Right ventricle myocardium superior (tissue), 1 donor: ENCODE measurements at regions not wholly inside any gene's neighbourhood (a gene's known extent, or its start where the extent isn't known, plus 50 kb on each side); places are given as distances from the start of the nearest gene placed in this dataset.
"Not testable (repeated sequence)": the region's sequence is repeated elsewhere in the genome, so short reads cannot be mapped to it uniquely, and the experiment has no call there.

Experiments
- ATAC-seq: fragments of 200-7000 bp; cut with Tn5 transposase; one replicate; pipeline ENCODE4 v1.9.1; 2020; ENCODE audit warnings: mild to moderate bottlenecking; ENCODE audit not compliant: poor library complexity
- DNase-seq: peaks from one replicate; pipeline ENCODE4 v3.0.0-alpha.2; 2020
- intact Hi-C: fragments of 100-400 bp; cut with DNase I; formaldehyde crosslinking; loops from one replicate; pipeline ENCODE4 v1.11.2; 2022
- donor health status: DM: no; HTN: yes; CAD: no; lungs with severe emphysema.

GRCh38 chr1:199058281-199058680 is 419.4 kb downstream of the PTPRC start:
- intact Hi-C loops, result no loop called here
- ATAC-seq (no peak), DNase-seq (no peak)

DNA sequence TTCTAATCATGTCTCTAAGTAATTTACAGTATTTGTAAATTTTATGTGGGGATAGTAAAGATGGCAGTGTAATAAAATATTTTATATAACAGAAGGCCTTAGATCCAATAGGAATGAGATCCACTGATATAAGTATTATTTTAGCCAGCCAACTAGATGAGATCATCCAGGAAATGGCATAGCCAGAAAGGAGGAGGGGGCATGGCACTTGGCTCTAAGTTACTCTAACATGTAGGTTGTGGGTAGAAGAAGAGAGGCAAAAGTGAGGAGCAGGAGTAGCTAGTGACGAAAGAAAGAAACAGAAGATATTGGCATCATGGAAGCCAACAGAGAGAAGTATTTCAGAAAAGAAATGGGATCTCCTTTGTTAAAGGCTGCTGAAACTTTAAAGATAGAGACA is 426.1 kb downstream of the PTPRC start:
- DNase-seq (no peak), ATAC-seq (no peak)
- intact Hi-C loops, result no loop called here

- no peak for ATAC-seq
- intact Hi-C loops, result no loop called here
- DNase-seq, result no peak
Measured at GRCh38 chr1:199067483-199067882, 428.6 kb downstream of the PTPRC start.

DNA sequence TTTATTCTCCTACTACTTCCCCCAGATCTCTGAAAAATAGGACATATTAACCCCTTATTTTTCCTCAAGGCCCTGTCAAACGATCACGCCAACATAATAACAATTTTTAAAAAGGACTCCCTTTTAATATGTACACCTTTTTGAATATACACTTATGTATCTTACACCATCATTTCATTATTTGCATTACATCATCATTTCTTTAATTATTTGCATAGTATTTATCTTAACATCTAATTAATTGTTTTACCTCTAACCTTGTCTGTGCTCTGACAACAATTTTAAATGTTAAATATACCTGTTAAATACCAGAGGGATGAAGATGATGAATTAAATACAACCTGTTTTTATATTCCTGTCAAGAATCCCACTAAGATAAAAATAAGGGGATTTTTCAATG is 432.2 kb downstream of the PTPRC start:
- no peak for ATAC-seq
- no peak for DNase-seq
- intact Hi-C loops, result no loop called here

DNA sequence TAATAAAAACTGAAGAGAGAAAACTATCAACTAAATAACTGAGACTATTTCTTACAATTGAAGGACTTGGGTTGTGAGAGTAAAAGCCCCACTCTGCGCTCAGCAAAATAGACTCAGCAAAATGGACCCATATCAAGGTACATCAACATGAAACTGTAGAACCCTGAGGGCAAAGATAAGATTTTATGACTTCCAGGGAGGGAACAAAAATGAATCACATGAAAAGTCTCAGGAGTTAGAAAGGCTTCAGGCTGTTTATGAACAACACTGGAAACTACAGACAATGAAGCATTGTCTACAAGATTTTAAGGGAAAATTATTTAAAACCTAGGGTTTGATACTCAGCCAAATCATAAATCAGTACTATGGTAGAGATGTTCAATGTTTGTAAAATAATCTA is 434.3 kb downstream of the PTPRC start:
- no peak for ATAC-seq

GRCh38 chr1:199075792-199076191 is 437.0 kb downstream of the PTPRC start:
- no peak for DNase-seq
- intact Hi-C loops, result no loop called here
- no peak for ATAC-seq

More for the DNA sequence above, 434.3 kb downstream of the PTPRC start:
- intact Hi-C loops, result no loop called here
- DNase-seq, result no peak

GRCh38 chr1:199079994-199080393 is 441.2 kb downstream of the PTPRC start:
- DNase-seq (no peak), ATAC-seq (no peak)
- intact Hi-C loops, result no loop called here

- DNase-seq (no peak), ATAC-seq (no peak)
- intact Hi-C loops, result no loop called here
Measured at GRCh38 chr1:199081739-199082138, 442.9 kb downstream of the PTPRC start.

DNA sequence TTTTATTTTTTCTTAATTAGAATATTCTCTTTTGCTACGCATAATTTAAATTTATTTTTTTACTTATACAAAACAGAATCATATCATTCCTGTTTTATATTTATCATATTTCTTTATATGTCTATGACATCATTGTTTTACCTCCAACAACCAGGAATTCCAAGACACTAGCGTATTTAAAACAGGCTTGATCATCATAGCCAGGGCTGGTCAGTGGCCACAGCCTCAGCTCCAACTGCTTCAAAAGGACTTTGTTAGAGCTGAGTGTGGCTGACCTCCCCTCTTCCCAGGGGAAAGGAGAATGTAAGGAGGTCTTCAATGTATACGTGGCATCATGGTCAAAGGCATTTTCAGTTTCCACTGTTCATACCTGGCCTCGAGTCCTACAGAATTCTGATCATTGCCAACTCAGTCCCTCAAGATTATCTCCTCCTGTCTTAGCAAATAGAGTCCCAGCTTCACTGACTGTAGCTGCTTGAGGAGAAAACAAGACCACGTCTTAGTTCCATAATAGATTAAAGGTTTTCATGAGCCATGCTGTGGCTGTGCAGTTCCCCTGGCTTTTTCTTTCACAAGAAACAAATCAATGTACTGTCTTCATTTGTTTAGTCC is 444.0 kb downstream of the PTPRC start:
- ATAC-seq (no peak), DNase-seq (no peak)

DNA sequence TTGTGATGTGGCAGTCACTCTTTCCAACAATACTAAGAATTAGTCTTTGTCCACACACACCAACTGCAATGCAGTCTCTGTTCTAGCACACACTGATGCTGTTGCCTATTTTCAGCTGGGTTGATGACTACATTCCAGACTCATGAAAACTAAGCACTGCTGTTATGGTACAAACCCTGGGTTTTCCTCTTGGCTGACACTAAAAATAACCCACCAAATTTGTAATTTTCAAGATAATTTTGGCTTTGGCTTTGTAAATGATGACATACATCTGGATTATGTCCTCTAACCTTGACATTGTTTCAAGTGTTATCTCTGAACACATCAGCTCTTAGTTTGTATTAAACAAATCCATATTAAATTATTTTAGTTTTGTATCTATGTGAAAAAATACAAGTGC is 444.8 kb downstream of the PTPRC start:
- DNase-seq (no peak), ATAC-seq (no peak)
- intact Hi-C loops, result no loop called here

More for the DNA sequence above, 444.0 kb downstream of the PTPRC start:
- intact Hi-C loops, result no loop called here

DNA sequence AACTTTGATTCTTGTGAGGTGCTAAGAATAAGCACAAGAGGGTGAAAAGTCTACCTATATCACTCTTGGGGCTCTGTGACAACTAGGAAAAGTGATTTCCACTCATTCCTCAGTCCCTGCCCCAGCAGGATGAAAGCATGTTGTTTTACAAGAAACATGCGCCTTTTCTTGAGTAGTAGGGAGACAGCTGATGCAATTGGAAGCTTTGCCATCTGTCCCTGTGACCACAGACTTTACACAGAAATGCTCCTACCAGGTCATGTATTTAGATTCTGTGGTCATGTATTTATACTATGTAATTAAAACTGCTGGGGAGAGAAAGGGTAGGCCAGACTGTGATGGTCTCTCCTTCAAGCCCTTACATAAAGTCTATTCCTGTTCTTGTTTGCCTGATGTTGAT is 445.5 kb downstream of the PTPRC start:
- intact Hi-C loops, result no loop called here
- ATAC-seq, result no peak
- no peak for DNase-seq

GRCh38 chr1:199085903-199086302 is 447.1 kb downstream of the PTPRC start:
- DNase-seq, result no peak
- intact Hi-C loops, result no loop called here
- no peak for ATAC-seq

- DNase-seq (no peak), ATAC-seq (no peak)
- intact Hi-C loops, result no loop called here
Measured at GRCh38 chr1:199087144-199087543, 448.3 kb downstream of the PTPRC start.

DNA sequence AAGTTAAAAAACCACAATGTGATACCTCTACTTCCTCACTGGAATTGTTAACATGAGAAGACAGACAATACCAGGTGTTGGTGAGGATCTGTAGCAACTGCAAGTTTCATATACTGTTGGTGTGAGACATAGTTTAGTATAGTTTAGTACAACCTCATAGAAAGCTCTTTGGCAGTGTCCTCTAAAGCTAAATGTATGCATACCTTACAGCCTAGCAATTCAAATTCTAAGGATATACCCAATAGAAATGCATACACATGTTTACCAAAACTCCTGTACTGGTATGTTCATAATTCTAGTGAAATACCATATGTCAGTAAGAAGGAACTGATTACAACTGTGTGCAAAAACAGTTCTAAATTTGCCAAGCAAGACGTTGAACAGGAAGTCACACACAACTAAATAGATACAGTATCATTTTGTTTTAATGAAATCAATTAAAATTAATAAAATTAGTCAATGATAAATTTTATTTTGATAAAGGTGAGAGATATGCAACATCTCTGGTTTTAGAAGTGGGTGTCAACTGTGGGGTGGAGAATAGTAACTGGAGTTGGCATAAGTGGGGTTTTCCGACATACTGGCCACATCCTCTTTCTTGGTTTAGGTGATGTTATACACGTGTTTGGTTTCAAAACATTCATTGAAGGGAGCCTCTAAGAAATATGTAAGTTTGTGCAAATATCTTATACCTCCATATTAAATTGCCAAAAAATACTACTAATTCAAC is 450.7 kb downstream of the PTPRC start:
- DNase-seq (no peak), ATAC-seq (no peak)
- intact Hi-C loops, result no loop called here

GRCh38 chr1:199095628-199096027 is 456.8 kb downstream of the PTPRC start:
- ATAC-seq, DNase-seq, intact Hi-C loops: not testable (repeated sequence)

DNA sequence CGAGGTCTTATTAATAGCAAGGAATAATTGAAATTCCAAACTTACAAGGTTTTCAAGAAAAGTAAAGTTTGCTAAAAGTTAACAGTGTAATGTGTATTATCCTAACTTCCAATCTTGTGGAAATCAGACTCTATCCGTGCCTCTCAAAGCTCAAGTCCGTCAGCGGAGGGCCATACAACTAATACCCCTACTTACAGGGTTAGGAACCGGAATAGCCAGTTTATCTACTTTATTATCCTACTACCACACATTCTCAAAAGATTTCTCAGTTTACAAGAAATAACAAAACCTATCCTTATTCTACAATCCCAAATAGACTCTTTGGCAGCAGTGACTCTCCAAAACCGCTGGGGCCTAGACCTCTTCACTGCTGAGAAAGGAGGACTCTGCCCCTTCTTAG is 457.8 kb downstream of the PTPRC start:
- intact Hi-C loops, result no loop called here
- no peak for DNase-seq
- no peak for ATAC-seq

GRCh38 chr1:199098468-199098867 is 459.6 kb downstream of the PTPRC start:
- intact Hi-C loops, result no loop called here
- ATAC-seq, result no peak
- no peak for DNase-seq

DNA sequence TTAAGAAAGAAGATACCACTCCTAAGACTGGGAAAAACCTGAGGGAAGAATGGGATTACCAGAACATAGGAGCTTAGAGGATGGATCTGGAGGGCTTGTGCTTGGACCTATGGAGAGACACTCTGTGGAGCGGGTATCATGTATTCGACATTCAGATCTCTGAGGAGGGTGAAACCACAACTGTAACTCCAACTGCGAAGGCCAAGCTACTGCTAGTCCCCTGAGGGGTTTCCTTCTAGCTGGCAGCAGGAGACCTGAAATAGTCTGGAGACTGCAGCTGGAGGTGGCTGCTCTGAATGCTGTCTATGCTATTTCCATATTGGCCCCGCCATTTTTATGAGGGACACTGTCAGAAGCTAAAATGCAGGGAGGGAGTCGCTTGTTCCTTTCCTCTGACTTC is 462.3 kb downstream of the PTPRC start:
- intact Hi-C loops, result no loop called here
- ATAC-seq (no peak), DNase-seq (no peak)

GRCh38 chr1:199101635-199102034 is 462.8 kb downstream of the PTPRC start:
- no peak for ATAC-seq
- intact Hi-C loops, result no loop called here
- DNase-seq, result no peak

- no peak for ATAC-seq
- intact Hi-C loops, result no loop called here
- no peak for DNase-seq
Measured at GRCh38 chr1:199102239-199102638, 463.4 kb downstream of the PTPRC start.

DNA sequence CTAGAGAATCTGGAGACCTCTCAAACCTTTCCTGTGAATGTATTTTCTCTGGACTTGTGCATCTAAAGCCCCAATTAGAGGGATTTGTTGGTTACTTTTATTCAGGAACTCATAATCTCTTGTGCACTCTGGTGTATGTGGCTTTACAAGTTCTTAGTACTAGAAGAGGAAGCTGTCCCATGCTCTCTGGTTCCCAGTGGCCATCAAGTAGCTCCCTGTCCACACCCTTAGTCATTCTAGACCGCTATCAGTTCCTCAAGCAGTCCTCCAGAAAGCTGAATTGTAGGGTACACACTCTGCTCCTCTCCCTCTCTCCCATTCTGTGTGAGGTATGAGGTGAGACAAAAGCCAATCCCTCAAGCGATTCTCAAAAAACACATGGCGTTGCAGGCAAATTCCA is 470.3 kb downstream of the PTPRC start:
- DNase-seq (no peak), ATAC-seq (no peak)
- intact Hi-C loops, result no loop called here
